ENCODE measurements at regions not wholly inside any gene's neighbourhood (a gene's known extent, or its start where the extent isn't known, plus 50 kb on each side); places are given as distances from the start of the nearest gene placed in this dataset.

DNA sequence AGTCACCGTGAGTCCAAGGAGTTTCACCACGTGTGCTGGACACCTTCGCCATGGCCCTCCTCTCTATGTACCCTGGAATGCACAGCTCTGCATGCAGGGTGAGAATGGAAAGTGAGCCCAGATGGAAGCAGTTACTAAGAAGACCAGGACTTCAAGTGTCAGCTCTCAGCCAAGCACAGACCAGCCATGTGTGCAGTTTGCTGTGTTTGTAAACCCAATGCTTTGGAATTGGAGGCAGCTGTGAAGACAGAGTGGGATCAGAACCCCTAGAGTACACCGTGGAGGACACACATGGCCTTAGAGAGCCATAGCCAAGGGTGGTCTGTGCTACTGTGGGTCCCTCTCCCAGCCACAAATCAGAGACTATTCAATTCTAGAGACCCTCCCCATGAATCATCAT lies 655.5 kb upstream of the ID2 start:
- intact Hi-C loops (cut with micrococcal nuclease) = no loop called here

DNA sequence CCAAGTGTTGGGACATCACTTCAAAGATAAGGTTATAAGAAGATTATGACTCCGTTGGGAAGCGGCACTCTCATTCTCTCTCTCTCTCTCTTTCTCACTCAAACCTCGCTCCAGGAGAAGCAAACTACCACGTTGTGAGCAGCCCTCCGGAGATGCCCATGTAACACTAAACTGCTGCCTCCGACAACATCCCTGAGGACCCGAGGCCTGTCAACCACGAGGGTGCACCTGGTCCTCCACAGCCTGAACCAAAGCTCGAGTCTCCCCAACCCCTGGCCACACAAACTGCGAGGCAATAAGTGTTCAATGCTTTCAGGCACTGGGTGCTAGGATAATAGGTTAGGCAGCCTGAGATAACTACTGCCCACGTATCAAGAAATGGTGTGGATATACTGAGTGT lies 654.5 kb upstream of the ID2 start:
- no peaks in the 10 kb centered on the region for H3K27me3 ChIP-seq (ENCODE audit: control insufficient read depth in 2 of 2, insufficient read depth in 2 of 2, low read length in 2 of 2)
- intact Hi-C loops (cut with micrococcal nuclease) = no loop called here
- H3K4me3 ChIP-seq (replicated peaks in 1 of 3; ENCODE audit: low read depth in 2 of 3, low read length in 3 of 3) = no peak overlapping the region
- Mint-ChIP-seq H3K4me1 (peaks cover 24% of the 10 kb centered on the region), H3K9me3 (peaks cover 0 to 5% (median 3%) of the 10 kb centered on the region in 7 donors), H3K4me3 (no peak overlapping the region), H3K27ac (peak overlapping the region in 2 of 7 donors; percentile 35 to 66), H3K36me3 (no peaks in the 10 kb centered on the region), H3K27me3 (ENCODE audit: low read depth in 3 of 3) (peaks cover 0 to 5% (median 3%) of the 10 kb centered on the region in 3 donors)
- no peaks in the 10 kb centered on the region for H3K9me3 ChIP-seq (replicated peaks in 1 of 2; ENCODE audit: control insufficient read depth in 1 of 2, insufficient read depth in 1 of 2, low read length in 2 of 2)
- no peaks in the 10 kb centered on the region for H3K36me3 ChIP-seq (replicated peaks in 1 of 2; ENCODE audit: control insufficient read depth in 1 of 2, insufficient read depth in 2 of 2, low read length in 2 of 2)
- TF ChIP-seq, protein P1, sequence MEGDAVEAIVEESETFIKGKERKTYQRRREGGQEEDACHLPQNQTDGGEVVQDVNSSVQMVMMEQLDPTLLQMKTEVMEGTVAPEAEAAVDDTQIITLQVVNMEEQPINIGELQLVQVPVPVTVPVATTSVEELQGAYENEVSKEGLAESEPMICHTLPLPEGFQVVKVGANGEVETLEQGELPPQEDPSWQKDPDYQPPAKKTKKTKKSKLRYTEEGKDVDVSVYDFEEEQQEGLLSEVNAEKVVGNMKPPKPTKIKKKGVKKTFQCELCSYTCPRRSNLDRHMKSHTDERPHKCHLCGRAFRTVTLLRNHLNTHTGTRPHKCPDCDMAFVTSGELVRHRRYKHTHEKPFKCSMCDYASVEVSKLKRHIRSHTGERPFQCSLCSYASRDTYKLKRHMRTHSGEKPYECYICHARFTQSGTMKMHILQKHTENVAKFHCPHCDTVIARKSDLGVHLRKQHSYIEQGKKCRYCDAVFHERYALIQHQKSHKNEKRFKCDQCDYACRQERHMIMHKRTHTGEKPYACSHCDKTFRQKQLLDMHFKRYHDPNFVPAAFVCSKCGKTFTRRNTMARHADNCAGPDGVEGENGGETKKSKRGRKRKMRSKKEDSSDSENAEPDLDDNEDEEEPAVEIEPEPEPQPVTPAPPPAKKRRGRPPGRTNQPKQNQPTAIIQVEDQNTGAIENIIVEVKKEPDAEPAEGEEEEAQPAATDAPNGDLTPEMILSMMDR (IDR thresholded peaks at IDR 0.05) = no peak
- no peak overlapping the region for H3K4me2 ChIP-seq (replicated peaks; ENCODE audit: extremely low read depth, low read length, poor library complexity, severe bottlenecking)
- WGBS (ENCODE audit: insufficient coverage) = 94% methylated on average over 8 of the region's 11 CpGs
- H3K27ac ChIP-seq (ENCODE audit: low read depth in 1 of 2, low read length in 2 of 2) = no peak overlapping the region
- H2AFZ ChIP-seq (ENCODE audit: insufficient read depth, low read depth, low read length, poor library complexity, severe bottlenecking) = no peak overlapping the region
- DNase-seq = no peak
- no peaks in the 10 kb centered on the region for H3K79me2 ChIP-seq (ENCODE audit: insufficient read depth, low read length)
- peaks cover 18 to 21% of the 10 kb centered on the region in 2 donors for H3K4me1 ChIP-seq (ENCODE audit: control insufficient read depth in 1 of 2, insufficient read depth in 2 of 2, low read length in 2 of 2)
- no peaks in the 10 kb centered on the region for H4K20me1 ChIP-seq (ENCODE audit: insufficient read depth, low read length)
- no peak overlapping the region for H3K9ac ChIP-seq (ENCODE audit: insufficient read depth, low read length, poor library complexity, severe bottlenecking)

More for the DNA sequence above, 655.5 kb upstream of the ID2 start:
- H3K9me3 ChIP-seq (replicated peaks in 1 of 2; ENCODE audit: control insufficient read depth in 1 of 2, insufficient read depth in 1 of 2, low read length in 2 of 2) = no peaks in the 10 kb centered on the region
- H3K4me3 ChIP-seq (replicated peaks in 1 of 3; ENCODE audit: low read depth in 2 of 3, low read length in 3 of 3) = no peak overlapping the region
- H3K4me1 ChIP-seq (ENCODE audit: control insufficient read depth in 1 of 2, insufficient read depth in 2 of 2, low read length in 2 of 2) = peaks cover 18 to 21% of the 10 kb centered on the region in 2 donors
- peaks cover 0 to 4% (median 3%) of the 10 kb centered on the region in 3 donors for H3K27me3 Mint-ChIP-seq (ENCODE audit: low read depth in 3 of 3)
- no peaks in the 10 kb centered on the region for H3K36me3 Mint-ChIP-seq
- no peak overlapping the region for H3K4me3 Mint-ChIP-seq
- no peaks in the 10 kb centered on the region for H3K27me3 ChIP-seq (ENCODE audit: control insufficient read depth in 2 of 2, insufficient read depth in 2 of 2, low read length in 2 of 2)
- H4K20me1 ChIP-seq (ENCODE audit: insufficient read depth, low read length) = no peaks in the 10 kb centered on the region
- H3K79me2 ChIP-seq (ENCODE audit: insufficient read depth, low read length) = no peaks in the 10 kb centered on the region
- no peak overlapping the region for H3K9ac ChIP-seq (ENCODE audit: insufficient read depth, low read length, poor library complexity, severe bottlenecking)
- H3K27ac Mint-ChIP-seq = no peak overlapping the region
- no peak overlapping the region for H3K4me2 ChIP-seq (replicated peaks; ENCODE audit: extremely low read depth, low read length, poor library complexity, severe bottlenecking)
- H3K4me1 Mint-ChIP-seq = peaks cover 24% of the 10 kb centered on the region
- H2AFZ ChIP-seq (ENCODE audit: insufficient read depth, low read depth, low read length, poor library complexity, severe bottlenecking) = no peak overlapping the region
- peaks cover 0 to 7% (median 3%) of the 10 kb centered on the region in 7 donors for H3K9me3 Mint-ChIP-seq
- TF ChIP-seq, protein P1 (IDR thresholded peaks at IDR 0.05) = no peak
- no peak overlapping the region for H3K27ac ChIP-seq (ENCODE audit: low read depth in 1 of 2, low read length in 2 of 2)
- DNase-seq = no peak
- 100% methylated on average over 3 of the region's 4 CpGs for WGBS (ENCODE audit: insufficient coverage)
- H3K36me3 ChIP-seq (replicated peaks in 1 of 2; ENCODE audit: control insufficient read depth in 1 of 2, insufficient read depth in 2 of 2, low read length in 2 of 2) = no peaks in the 10 kb centered on the region

Data from CD14-positive monocyte (primary cell).